Neutrophil (primary cell): ENCODE measurements at regions not wholly inside any gene's neighbourhood (a gene's known extent, or its start where the extent isn't known, plus 50 kb on each side); places are given as distances from the start of the nearest gene placed in this dataset.

Experiments used
- H3K27ac ChIP-seq: fragments of 200-600 bp; sonication (generic); 2 replicates; pipeline ENCODE4 v1.5.1; 2016; ENCODE audit warnings: mild to moderate bottlenecking, moderate library complexity
- H3K27me3 ChIP-seq: fragments of 200-600 bp; sonication (generic); 2 replicates; pipeline ENCODE4 v1.6.0; 2016; ENCODE audit warnings: mild to moderate bottlenecking
- H3K36me3 ChIP-seq: fragments of 200-600 bp; sonication (generic); 2 replicates; pipeline ENCODE4 v1.5.1; 2017
- H3K4me1 ChIP-seq, 2 experiments: fragments of 200-600 bp in 1 of 2; sonication (generic) in 1 of 2; 1 replicate in 1 of 2; 2 replicates in 1 of 2; pipeline versions ENCODE4 v1.5.1 to v1.6.1; 2013 to 2016; ENCODE audit warnings: low read depth in 1 of 2, low read length in 1 of 2, mild to moderate bottlenecking in 1 of 2, moderate library complexity in 1 of 2; ENCODE audit not compliant: control insufficient read depth in 1 of 2, insufficient read depth in 1 of 2
- H3K4me3 ChIP-seq, 2 experiments: fragments of 200-600 bp in 1 of 2; sonication (generic) in 1 of 2; 1 replicate in 1 of 2; 2 replicates in 1 of 2; pipeline ENCODE4 v1.5.1; 2013 to 2016; ENCODE audit warnings: low read depth in 1 of 2, low read length in 1 of 2, mild to moderate bottlenecking in 1 of 2, moderate library complexity in 1 of 2
- H3K9me3 ChIP-seq: fragments of 200-600 bp; sonication (generic); 2 replicates; pipeline ENCODE4 v1.5.1; 2016
- TF ChIP-seq, protein P1 (sequence below): fragments of 200-600 bp; sonication (generic); IDR thresholded peaks from 2 replicates; pipeline ENCODE4 v1.5.1; 2016; ENCODE audit warnings: antibody characterized with exemption

DNA sequence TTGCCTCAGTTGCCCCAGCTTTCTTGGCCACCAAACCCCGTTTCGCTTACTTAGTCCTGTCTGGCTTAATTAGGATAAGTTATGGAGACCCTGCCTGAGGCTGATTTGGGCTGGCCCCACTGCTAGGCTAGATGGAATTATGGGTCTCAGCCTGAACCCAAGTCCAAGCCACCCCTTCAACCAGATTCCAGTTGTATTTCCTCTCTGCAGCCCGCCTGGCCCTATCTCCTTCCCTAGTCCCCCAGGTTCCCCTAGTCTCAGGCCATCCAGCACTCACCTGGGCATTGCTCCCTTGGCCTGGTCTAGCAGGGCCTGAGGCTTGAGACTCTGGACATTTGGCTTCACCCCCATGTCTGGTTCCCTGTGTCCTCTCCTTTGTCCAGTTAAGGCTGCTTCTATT, 111.7 kb upstream of the IPO9 start:
- Histone ChIP-seq H3K36me3 (no peaks in the 10 kb centered on the region), H3K4me1 (peaks cover 0 to 6% of the 10 kb centered on the region in 2 experiments), H3K27ac (no peak overlapping the region), H3K9me3 (no peaks in the 10 kb centered on the region), H3K27me3 (no peaks in the 10 kb centered on the region), H3K4me3 (no peak overlapping the region)
- TF ChIP-seq, protein P1, sequence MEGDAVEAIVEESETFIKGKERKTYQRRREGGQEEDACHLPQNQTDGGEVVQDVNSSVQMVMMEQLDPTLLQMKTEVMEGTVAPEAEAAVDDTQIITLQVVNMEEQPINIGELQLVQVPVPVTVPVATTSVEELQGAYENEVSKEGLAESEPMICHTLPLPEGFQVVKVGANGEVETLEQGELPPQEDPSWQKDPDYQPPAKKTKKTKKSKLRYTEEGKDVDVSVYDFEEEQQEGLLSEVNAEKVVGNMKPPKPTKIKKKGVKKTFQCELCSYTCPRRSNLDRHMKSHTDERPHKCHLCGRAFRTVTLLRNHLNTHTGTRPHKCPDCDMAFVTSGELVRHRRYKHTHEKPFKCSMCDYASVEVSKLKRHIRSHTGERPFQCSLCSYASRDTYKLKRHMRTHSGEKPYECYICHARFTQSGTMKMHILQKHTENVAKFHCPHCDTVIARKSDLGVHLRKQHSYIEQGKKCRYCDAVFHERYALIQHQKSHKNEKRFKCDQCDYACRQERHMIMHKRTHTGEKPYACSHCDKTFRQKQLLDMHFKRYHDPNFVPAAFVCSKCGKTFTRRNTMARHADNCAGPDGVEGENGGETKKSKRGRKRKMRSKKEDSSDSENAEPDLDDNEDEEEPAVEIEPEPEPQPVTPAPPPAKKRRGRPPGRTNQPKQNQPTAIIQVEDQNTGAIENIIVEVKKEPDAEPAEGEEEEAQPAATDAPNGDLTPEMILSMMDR: no peak

DNA sequence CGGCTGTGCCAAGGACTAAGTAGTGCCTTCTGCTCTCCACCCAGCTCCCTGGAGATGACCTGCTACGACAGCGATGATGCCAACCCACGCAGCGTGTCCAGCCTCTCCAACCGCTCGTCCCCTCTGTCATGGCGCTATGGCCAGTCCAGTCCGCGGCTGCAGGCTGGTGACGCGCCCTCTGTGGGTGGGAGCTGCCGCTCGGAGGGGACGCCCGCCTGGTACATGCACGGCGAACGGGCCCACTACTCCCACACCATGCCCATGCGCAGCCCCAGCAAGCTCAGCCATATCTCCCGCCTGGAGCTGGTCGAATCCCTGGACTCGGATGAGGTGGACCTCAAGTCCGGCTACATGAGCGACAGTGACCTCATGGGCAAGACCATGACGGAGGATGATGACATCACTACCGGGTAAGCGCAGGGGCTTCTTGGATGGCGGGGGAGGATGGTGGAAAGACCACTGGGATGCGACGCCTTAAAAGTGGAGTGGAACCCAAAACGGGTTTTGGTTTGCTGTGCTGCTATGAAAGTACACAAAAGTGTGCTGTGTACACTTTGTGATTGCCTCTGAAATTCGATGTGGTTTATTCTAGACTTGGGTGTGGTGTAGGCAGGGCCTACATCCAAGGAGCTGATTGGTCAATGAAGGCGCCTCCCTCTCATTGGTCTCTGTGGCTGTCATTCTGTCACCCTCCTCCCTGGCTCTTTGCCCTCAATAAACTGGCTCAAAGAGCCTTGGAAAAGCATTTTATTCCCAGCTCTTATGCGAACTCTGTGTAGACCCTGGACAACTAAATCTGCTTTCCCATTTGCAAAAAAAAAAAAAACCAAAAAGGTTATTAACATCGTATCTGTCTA, 110.4 kb upstream of the IPO9 start:
- Histone ChIP-seq H3K27me3 (no peaks in the 10 kb centered on the region), H3K36me3 (no peaks in the 10 kb centered on the region), H3K4me3 (no peak overlapping the region), H3K4me1 (peaks cover 0 to 6% of the 10 kb centered on the region in 2 experiments), H3K9me3 (no peaks in the 10 kb centered on the region), H3K27ac (no peak overlapping the region)
- TF ChIP-seq, protein P1: no peak

DNA sequence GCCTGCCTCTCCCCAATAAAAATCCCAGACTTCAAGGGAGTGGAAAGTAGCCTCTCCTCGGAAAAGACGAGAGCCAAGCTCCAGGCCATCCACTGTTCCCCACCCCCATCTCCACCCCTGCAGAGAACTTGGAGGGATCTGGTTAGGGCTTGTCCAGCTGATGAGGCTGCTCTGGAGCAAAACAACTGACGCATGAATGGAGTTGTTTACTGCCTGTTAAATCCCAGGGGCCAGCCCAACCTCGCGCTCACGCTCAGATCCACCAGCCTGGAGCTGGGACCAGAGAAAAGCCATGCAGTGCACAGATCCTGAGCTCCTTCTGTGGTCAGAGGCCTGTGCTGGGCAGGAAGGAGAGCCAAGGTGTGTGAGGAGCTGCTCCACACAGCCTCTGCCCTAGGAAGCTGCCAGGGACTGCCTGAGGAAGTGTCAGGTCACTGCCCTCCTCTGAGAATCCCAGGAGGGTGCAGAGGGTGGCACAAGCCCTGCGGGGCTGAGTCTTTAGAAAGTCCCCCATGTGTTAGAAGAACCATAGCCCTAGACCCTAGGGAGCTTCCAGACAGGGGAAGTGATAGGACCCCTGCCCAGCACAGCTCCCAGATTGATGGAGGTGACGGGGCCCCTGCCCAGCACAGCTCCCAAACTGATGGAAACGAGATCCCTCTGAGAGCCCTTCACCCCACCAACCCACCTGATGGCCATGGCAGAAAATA, 109.0 kb upstream of the IPO9 start:
- Histone ChIP-seq H3K4me1 (peaks cover 0 to 6% of the 10 kb centered on the region in 2 experiments), H3K27ac (no peak overlapping the region), H3K27me3 (no peaks in the 10 kb centered on the region), H3K36me3 (no peaks in the 10 kb centered on the region), H3K9me3 (no peaks in the 10 kb centered on the region), H3K4me3 (no peak overlapping the region)
- TF ChIP-seq, protein P1: no peak

DNA sequence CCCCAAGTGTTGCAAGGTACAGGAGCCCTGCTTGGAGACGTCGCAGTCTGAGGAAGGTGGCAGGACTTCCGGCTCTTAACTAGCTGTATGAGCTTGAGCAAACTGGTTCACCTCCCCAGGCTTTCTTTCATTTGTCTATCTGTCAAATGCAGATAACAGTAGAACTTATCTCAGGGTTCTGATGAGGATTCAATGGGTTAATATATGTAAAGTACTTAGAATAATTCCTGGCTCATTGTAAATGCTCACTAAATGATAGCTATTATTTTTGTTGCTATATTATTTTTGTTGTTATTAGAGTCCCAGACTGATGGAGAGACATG, 108.5 kb upstream of the IPO9 start:
- Histone ChIP-seq H3K27ac (no peak overlapping the region), H3K36me3 (no peaks in the 10 kb centered on the region), H3K4me3 (no peak overlapping the region), H3K9me3 (no peaks in the 10 kb centered on the region), H3K4me1 (peaks cover 0 to 3% of the 10 kb centered on the region in 2 experiments), H3K27me3 (no peaks in the 10 kb centered on the region)
- TF ChIP-seq, protein P1: no peak

DNA sequence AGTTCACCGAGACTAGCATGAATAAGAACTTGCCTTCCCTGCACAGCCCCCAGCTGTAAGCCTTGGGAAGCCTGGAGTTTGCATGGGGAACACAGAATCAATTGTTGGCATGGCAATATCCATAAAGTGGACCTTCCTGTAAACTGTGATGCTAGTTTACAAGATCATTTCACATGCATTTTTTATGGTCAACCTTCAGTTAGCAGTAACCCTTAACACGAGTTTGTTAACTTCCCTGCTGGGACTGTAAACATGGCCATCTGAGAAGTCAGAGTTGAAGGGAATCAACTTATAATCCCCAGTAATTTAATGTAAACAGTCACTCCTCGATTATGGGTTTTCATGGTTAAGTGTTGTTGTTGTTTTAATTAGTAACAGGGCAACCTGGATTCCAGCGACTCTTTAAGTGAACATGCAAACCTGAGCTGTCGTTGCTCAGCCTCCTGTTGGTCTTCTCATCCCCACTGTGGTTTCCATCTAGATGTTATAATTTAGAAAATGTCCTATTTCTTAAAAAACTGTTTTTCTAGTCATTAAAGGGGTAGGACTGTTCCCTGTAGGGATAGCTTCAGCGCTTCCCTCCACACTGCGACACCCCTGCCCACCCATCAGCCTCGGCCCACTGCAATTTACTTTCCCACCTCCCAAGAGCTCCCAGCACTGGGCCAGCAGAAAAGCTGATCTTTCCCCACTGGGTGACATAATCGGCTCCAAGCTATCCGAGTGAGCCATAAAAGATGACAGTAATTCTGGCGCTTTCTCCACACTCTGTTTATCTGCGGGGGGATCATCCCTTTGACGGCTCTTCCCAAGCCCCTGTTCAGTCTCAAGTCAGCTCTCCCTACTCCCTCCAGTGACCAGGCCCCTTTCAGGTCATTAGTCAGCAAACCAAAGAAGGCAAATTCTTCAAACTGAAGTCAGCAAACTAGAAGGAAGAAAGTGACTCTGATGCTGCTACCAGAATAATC, 107.6 kb upstream of the IPO9 start:
- Histone ChIP-seq H3K4me1 (no peaks in the 10 kb centered on the region), H3K27me3 (no peaks in the 10 kb centered on the region), H3K9me3 (no peaks in the 10 kb centered on the region), H3K4me3 (no peak overlapping the region), H3K27ac (no peak overlapping the region), H3K36me3 (no peaks in the 10 kb centered on the region)
- TF ChIP-seq, protein P1: no peak
